ENCODE measurements at regions not wholly inside any gene's neighbourhood (a gene's known extent, or its start where the extent isn't known, plus 50 kb on each side); places are given as distances from the start of the nearest gene placed in this dataset.

DNA sequence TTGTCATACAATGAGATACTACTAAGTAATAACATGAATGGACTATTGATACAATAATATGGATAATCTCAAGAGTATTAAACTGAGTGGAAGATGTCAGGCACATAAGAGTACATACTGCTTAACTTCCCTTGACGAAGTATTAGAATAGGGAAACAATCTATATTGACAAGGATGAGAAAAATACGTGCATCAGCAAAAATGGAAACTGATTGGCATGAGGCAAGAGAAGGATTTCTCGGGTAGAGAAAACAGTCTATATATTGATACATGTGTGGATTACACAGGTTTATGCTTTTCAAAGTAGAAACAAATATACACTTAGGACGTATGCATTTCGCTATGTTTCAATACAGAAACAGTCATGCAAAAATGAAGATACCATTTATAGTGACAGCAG is 57.4 kb downstream of the PRR20E start:
- H3K27ac ChIP-seq: no peak overlapping the region
- H3K4me1 ChIP-seq: no peaks in the 10 kb centered on the region
- peaks cover 0 to 6% (median under 1%) of the 10 kb centered on the region in 4 donors for H3K9me3 ChIP-seq
- H3K36me3 ChIP-seq: no peaks in the 10 kb centered on the region
- no peak for DNase-seq
- H3K27me3 ChIP-seq: no peaks in the 10 kb centered on the region
- H3K4me3 ChIP-seq: no peak overlapping the region
- WGBS, 5 donors: 80 to 95% (median 93%) methylated on average over 5 of the region's 5 CpGs
- TF ChIP-seq, protein P1, sequence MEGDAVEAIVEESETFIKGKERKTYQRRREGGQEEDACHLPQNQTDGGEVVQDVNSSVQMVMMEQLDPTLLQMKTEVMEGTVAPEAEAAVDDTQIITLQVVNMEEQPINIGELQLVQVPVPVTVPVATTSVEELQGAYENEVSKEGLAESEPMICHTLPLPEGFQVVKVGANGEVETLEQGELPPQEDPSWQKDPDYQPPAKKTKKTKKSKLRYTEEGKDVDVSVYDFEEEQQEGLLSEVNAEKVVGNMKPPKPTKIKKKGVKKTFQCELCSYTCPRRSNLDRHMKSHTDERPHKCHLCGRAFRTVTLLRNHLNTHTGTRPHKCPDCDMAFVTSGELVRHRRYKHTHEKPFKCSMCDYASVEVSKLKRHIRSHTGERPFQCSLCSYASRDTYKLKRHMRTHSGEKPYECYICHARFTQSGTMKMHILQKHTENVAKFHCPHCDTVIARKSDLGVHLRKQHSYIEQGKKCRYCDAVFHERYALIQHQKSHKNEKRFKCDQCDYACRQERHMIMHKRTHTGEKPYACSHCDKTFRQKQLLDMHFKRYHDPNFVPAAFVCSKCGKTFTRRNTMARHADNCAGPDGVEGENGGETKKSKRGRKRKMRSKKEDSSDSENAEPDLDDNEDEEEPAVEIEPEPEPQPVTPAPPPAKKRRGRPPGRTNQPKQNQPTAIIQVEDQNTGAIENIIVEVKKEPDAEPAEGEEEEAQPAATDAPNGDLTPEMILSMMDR (IDR thresholded peaks at IDR 0.05): no peak
- intact Hi-C loops (cut with DNase I; ENCODE audit: low total_unique reads): no loop called here

- WGBS, 5 donors: 87 to 96% (median 91%) methylated on average over 2 of the region's 2 CpGs
These were observed 83.5 kb downstream of the PRR20E start for GRCh38 chr13:57250472-57250871.

GRCh38 chr13:57253551-57253950 is 86.6 kb downstream of the PRR20E start:
- DNase-seq: no peak
- intact Hi-C loops (cut with DNase I; ENCODE audit: low total_unique reads): no loop called here

More at GRCh38 chr13:57250472-57250871, 83.5 kb downstream of the PRR20E start:
- no peaks in the 10 kb centered on the region for H3K27me3 ChIP-seq
- H3K27ac ChIP-seq: no peak overlapping the region
- intact Hi-C loops (cut with DNase I; ENCODE audit: low total_unique reads): no loop called here
- no peaks in the 10 kb centered on the region for H3K36me3 ChIP-seq
- no peak overlapping the region for H3K4me3 ChIP-seq
- no peak for TF ChIP-seq EP300 (IDR thresholded peaks at IDR 0.05)
- TF ChIP-seq POLR2A (IDR thresholded peaks at IDR 0.05): no peak
- TF ChIP-seq, protein P1 (IDR thresholded peaks at IDR 0.05): no peak
- no peak for TF ChIP-seq POLR2AphosphoS5 (IDR thresholded peaks at IDR 0.05)
- no peaks in the 10 kb centered on the region for H3K4me1 ChIP-seq
- DNase-seq: no peak
- H3K9me3 ChIP-seq: no peaks in the 10 kb centered on the region

DNA sequence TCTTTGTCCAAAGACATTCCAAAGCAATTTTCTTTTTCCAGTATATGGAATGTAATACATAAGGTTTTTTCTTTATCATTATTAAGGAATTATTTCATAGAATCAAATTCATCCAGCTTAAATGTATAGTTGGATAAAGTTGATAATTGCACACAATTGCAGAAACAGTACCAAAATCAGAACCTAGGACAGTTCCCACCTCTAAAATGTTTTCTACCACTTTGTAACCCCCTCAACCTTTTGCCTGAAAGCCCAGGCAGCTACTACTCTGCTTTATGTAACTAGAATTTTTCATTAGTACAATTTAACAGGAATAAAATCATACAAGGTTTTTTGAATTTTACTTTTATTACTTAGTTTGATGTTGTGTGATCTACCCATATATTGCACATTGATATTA is 98.0 kb downstream of the PRR20E start:
- no peak overlapping the region for H3K27ac ChIP-seq
- H3K9me3 ChIP-seq: peaks cover 0 to 9% (median 1%) of the 10 kb centered on the region in 4 donors
- no peak for TF ChIP-seq POLR2A (IDR thresholded peaks at IDR 0.05)
- TF ChIP-seq, protein P1 (IDR thresholded peaks at IDR 0.05): no peak
- no peak for TF ChIP-seq POLR2AphosphoS5 (IDR thresholded peaks at IDR 0.05)
- intact Hi-C loops (cut with DNase I; ENCODE audit: low total_unique reads): no loop called here
- no peak for DNase-seq
- H3K36me3 ChIP-seq: no peaks in the 10 kb centered on the region
- H3K4me3 ChIP-seq: no peak overlapping the region
- no peaks in the 10 kb centered on the region for H3K4me1 ChIP-seq
- H3K27me3 ChIP-seq: no peaks in the 10 kb centered on the region

More at GRCh38 chr13:57253551-57253950, 86.6 kb downstream of the PRR20E start:
- no peaks in the 10 kb centered on the region for H3K27me3 ChIP-seq
- H3K27ac ChIP-seq: no peak overlapping the region
- H3K9me3 ChIP-seq: no peaks in the 10 kb centered on the region
- H3K4me1 ChIP-seq: no peaks in the 10 kb centered on the region
- H3K36me3 ChIP-seq: no peaks in the 10 kb centered on the region
- WGBS, 5 donors: 54 to 74% (median 67%) methylated on average over 2 of the region's 2 CpGs
- TF ChIP-seq, protein P1 (IDR thresholded peaks at IDR 0.05): no peak
- TF ChIP-seq EP300 (IDR thresholded peaks at IDR 0.05): no peak
- no peak for TF ChIP-seq POLR2AphosphoS5 (IDR thresholded peaks at IDR 0.05)
- TF ChIP-seq POLR2A (IDR thresholded peaks at IDR 0.05): no peak
- H3K4me3 ChIP-seq: no peak overlapping the region

GRCh38 chr13:57270493-57270892 is 103.5 kb downstream of the PRR20E start:
- no peak for DNase-seq
- H3K4me1 ChIP-seq: no peaks in the 10 kb centered on the region
- intact Hi-C loops (cut with DNase I; ENCODE audit: low total_unique reads): no loop called here
- no peaks in the 10 kb centered on the region for H3K36me3 ChIP-seq
- H3K9me3 ChIP-seq: peaks cover 0 to 5% (median 1%) of the 10 kb centered on the region in 4 donors
- no peak overlapping the region for H3K27ac ChIP-seq
- no peak overlapping the region for H3K4me3 ChIP-seq
- TF ChIP-seq POLR2A (IDR thresholded peaks at IDR 0.05): no peak
- no peak for TF ChIP-seq POLR2AphosphoS5 (IDR thresholded peaks at IDR 0.05)
- TF ChIP-seq, protein P1 (IDR thresholded peaks at IDR 0.05): no peak
- no peak for TF ChIP-seq EP300 (IDR thresholded peaks at IDR 0.05)
- no peaks in the 10 kb centered on the region for H3K27me3 ChIP-seq
